ENCODE measurements at regions not wholly inside any gene's neighbourhood (a gene's known extent, or its start where the extent isn't known, plus 50 kb on each side); places are given as distances from the start of the nearest gene placed in this dataset.

DNA sequence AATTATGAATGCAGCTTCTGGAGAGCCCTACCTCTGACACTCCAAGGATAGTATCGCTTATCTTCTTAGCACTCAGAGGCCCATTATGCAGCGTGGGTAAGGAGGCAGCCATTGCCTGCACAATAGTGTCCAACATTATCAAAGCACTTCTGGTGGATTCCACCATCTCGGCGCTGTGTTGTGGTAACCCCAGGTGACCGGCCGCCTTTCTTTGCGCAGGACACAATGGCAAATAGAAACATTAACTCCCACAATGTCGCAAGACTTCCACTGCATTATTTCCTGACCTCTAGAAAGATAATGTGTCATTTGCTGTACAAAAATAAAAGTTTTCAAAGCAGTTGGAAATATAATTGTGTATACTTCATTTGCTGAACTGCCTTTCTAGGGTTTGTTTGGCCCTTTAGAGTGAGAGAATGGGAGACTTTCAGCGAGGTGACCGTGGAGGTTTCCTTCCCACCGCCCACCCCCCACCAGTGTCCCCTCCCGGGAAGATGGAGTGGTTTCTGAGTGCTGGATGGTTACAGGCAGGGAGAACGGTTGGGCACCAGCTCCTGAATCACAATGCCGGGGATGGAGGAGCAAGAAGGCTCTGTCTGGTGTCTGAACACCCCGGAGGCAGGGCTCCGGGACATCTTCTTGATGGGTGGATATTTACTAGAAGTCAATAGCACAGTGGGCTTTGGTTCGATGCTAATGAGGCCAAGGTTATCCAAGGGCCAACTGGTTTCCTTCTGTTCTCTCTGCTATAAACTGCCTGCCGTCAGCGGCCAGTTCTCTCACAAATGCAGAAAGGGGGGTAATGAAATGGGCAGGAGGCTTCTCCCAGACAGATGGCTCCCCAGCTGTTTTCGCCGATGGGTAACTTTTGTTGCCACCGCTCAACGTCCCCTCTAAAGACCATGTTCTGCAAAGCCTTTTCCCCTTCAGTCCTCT is 215.4 kb upstream of the PROX1 start:
- TF ChIP-seq, protein P1, sequence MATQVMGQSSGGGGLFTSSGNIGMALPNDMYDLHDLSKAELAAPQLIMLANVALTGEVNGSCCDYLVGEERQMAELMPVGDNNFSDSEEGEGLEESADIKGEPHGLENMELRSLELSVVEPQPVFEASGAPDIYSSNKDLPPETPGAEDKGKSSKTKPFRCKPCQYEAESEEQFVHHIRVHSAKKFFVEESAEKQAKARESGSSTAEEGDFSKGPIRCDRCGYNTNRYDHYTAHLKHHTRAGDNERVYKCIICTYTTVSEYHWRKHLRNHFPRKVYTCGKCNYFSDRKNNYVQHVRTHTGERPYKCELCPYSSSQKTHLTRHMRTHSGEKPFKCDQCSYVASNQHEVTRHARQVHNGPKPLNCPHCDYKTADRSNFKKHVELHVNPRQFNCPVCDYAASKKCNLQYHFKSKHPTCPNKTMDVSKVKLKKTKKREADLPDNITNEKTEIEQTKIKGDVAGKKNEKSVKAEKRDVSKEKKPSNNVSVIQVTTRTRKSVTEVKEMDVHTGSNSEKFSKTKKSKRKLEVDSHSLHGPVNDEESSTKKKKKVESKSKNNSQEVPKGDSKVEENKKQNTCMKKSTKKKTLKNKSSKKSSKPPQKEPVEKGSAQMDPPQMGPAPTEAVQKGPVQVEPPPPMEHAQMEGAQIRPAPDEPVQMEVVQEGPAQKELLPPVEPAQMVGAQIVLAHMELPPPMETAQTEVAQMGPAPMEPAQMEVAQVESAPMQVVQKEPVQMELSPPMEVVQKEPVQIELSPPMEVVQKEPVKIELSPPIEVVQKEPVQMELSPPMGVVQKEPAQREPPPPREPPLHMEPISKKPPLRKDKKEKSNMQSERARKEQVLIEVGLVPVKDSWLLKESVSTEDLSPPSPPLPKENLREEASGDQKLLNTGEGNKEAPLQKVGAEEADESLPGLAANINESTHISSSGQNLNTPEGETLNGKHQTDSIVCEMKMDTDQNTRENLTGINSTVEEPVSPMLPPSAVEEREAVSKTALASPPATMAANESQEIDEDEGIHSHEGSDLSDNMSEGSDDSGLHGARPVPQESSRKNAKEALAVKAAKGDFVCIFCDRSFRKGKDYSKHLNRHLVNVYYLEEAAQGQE (IDR thresholded peaks at IDR 0.05; ENCODE audit: low read depth): no peak
- TF ChIP-seq FOXM1 (IDR thresholded peaks at IDR 0.05; ENCODE audit: borderline replicate concordance, low read depth): no peak
- TF ChIP-seq, protein P2, sequence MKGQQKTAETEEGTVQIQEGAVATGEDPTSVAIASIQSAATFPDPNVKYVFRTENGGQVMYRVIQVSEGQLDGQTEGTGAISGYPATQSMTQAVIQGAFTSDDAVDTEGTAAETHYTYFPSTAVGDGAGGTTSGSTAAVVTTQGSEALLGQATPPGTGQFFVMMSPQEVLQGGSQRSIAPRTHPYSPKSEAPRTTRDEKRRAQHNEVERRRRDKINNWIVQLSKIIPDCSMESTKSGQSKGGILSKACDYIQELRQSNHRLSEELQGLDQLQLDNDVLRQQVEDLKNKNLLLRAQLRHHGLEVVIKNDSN (IDR thresholded peaks at IDR 0.05): no peak
- no peak for TF ChIP-seq EGR1 (IDR thresholded peaks at IDR 0.05)
- TF ChIP-seq RAD21 (IDR thresholded peaks at IDR 0.05; ENCODE audit: low read depth): no peak

DNA sequence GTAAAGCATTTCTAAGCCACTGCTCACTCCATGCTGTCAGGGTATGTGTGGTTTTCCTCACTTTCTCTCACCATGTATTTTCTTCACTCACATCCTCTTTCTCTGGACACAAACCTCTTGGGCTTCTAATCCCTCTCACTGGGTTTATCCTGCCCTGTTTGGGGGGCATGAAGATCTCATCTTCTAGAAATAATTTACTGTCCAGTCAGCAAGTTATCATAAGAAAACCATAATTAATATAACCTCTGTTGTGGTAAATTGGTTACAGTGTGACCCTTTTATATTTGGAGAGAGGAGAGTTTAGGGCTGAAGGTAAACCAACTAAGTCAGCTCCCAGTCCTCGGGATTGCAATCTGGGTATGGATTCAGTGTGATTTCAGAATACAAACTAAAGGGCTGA is 213.8 kb upstream of the PROX1 start:
- no peak for TF ChIP-seq EGR1 (IDR thresholded peaks at IDR 0.05)
- no peak for TF ChIP-seq ZBTB7A (IDR thresholded peaks at IDR 0.05; ENCODE audit: low read depth)
- TF ChIP-seq TAF1 (IDR thresholded peaks at IDR 0.05; ENCODE audit: low read depth): no peak
- no peak for TF ChIP-seq YY1 (IDR thresholded peaks at IDR 0.05; ENCODE audit: low read depth)
- TF ChIP-seq, protein P3, sequence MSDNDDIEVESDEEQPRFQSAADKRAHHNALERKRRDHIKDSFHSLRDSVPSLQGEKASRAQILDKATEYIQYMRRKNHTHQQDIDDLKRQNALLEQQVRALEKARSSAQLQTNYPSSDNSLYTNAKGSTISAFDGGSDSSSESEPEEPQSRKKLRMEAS (IDR thresholded peaks at IDR 0.05): no peak
- TF ChIP-seq NFIC (IDR thresholded peaks at IDR 0.05): no peak
- TF ChIP-seq, protein P1 (IDR thresholded peaks at IDR 0.05; ENCODE audit: low read depth): no peak
- TF ChIP-seq FOXM1 (IDR thresholded peaks at IDR 0.05; ENCODE audit: borderline replicate concordance, low read depth): no peak
- TF ChIP-seq EP300 (IDR thresholded peaks at IDR 0.05; ENCODE audit: borderline replicate concordance): no peak
- TF ChIP-seq RAD21 (IDR thresholded peaks at IDR 0.05; ENCODE audit: low read depth): no peak
- TF ChIP-seq, protein P2 (IDR thresholded peaks at IDR 0.05): no peak
- no peak for TF ChIP-seq TEAD4 (IDR thresholded peaks at IDR 0.05)

DNA sequence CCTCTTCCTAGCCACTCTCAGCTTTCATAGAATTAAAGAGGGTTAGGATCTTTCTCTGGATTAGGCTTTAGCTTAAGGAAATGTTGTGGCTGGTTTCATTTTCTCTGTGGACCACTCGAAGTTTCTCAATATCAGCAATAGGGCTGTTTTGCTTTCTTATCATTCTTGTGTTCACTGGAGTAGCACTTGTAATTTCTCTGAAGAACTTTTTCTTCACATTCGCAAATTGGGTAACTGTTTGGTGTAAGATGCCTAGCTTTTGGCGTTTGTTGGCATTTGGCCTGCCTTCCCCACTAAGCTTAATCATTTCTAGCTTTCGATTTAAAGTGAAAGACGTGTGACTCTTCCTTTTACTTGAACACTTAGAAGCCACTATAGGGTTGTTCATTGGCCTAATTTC is 210.8 kb upstream of the PROX1 start:
- TF ChIP-seq YY1 (IDR thresholded peaks at IDR 0.05; ENCODE audit: low read depth) (no peak), EP300 (IDR thresholded peaks at IDR 0.05; ENCODE audit: borderline replicate concordance) (no peak), TEAD4 (IDR thresholded peaks at IDR 0.05) (no peak), EGR1 (IDR thresholded peaks at IDR 0.05) (no peak), CEBPB (IDR thresholded peaks at IDR 0.05) (no peak), ZBTB7A (IDR thresholded peaks at IDR 0.05; ENCODE audit: low read depth) (no peak), FOXM1 (IDR thresholded peaks at IDR 0.05; ENCODE audit: borderline replicate concordance, low read depth) (no peak)
- TF ChIP-seq, protein P3 (IDR thresholded peaks at IDR 0.05): no peak
- TF ChIP-seq, protein P2 (IDR thresholded peaks at IDR 0.05): no peak

DNA sequence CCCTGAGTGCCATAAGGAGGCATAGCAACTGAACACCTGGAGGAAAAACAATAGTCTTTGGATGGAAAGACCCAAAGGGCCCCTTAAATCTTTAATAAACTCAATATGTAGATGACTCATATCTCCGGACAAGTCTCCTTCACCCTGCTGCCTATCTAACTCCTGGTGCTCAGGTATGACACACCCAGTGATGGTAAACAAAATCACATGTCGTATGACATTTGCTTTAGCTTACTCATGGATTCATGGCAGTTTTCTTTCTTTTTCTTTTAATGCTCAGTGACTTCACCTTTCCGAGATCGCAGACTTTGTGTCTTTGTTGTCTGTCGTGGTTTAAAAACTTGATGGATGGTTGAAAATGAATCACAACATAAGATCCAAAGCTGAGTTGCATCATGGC is 208.5 kb upstream of the PROX1 start:
- TF ChIP-seq, protein P2 (IDR thresholded peaks at IDR 0.05): no peak
- TF ChIP-seq TEAD4 (IDR thresholded peaks at IDR 0.05): no peak
- no peak for TF ChIP-seq YY1 (IDR thresholded peaks at IDR 0.05; ENCODE audit: low read depth)
- no peak for TF ChIP-seq TAF1 (IDR thresholded peaks at IDR 0.05; ENCODE audit: low read depth)
- TF ChIP-seq TCF12 (IDR thresholded peaks at IDR 0.05; ENCODE audit: low read depth): no peak
- TF ChIP-seq EP300 (IDR thresholded peaks at IDR 0.05; ENCODE audit: borderline replicate concordance): no peak
- TF ChIP-seq FOXM1 (IDR thresholded peaks at IDR 0.05; ENCODE audit: borderline replicate concordance, low read depth): no peak
- TF ChIP-seq RAD21 (IDR thresholded peaks at IDR 0.05; ENCODE audit: low read depth): no peak
- TF ChIP-seq NFIC (IDR thresholded peaks at IDR 0.05): no peak
- TF ChIP-seq, protein P3 (IDR thresholded peaks at IDR 0.05): no peak
- TF ChIP-seq, protein P1 (IDR thresholded peaks at IDR 0.05; ENCODE audit: low read depth): no peak
- TF ChIP-seq ZBTB7A (IDR thresholded peaks at IDR 0.05; ENCODE audit: low read depth): no peak
- no peak for TF ChIP-seq CREB1 (IDR thresholded peaks at IDR 0.05; ENCODE audit: low read depth)
- no peak for TF ChIP-seq CEBPB (IDR thresholded peaks at IDR 0.05)
- TF ChIP-seq EGR1 (IDR thresholded peaks at IDR 0.05): no peak

Data from Ishikawa (cell line).